C4-2B (cell line): ENCODE measurements at regions not wholly inside any gene's neighbourhood (a gene's known extent, or its start where the extent isn't known, plus 50 kb on each side); places are given as distances from the start of the nearest gene placed in this dataset.

Experiments used
- ZFX ChIP-seq: fragments of 450-650 bp; IDR thresholded peaks from 2 replicates; pipeline ENCODE4 v1.6.1; 2017
- TF ChIP-seq, protein P1 (sequence below): fragments of 450-650 bp; conservative IDR thresholded peaks from 2 replicates; pipeline ENCODE4 v1.5.1; 2017; ENCODE audit warnings: mild to moderate bottlenecking

DNA sequence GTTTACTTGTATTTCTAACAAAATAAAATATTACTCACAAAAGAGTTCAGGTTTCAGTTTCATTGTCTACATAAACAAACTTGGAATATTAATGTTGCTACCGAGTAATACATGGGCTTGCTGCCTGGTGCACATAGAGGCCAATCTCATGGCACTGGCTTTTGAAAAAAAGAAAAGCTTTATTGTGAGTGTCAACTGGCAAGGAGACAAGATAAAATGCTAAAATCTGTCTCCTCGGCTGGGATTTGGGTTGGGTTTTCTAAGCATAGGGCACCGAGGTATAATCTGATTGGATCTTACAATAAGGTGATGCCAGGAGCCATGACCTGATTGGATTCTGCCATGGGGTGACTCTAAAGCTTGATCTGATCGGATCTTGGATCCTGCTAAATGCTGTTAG, 1519.9 kb upstream of the MIR17HG start:
- TF ChIP-seq, protein P1, sequence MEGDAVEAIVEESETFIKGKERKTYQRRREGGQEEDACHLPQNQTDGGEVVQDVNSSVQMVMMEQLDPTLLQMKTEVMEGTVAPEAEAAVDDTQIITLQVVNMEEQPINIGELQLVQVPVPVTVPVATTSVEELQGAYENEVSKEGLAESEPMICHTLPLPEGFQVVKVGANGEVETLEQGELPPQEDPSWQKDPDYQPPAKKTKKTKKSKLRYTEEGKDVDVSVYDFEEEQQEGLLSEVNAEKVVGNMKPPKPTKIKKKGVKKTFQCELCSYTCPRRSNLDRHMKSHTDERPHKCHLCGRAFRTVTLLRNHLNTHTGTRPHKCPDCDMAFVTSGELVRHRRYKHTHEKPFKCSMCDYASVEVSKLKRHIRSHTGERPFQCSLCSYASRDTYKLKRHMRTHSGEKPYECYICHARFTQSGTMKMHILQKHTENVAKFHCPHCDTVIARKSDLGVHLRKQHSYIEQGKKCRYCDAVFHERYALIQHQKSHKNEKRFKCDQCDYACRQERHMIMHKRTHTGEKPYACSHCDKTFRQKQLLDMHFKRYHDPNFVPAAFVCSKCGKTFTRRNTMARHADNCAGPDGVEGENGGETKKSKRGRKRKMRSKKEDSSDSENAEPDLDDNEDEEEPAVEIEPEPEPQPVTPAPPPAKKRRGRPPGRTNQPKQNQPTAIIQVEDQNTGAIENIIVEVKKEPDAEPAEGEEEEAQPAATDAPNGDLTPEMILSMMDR: no peak
- no peak for TF ChIP-seq ZFX
